CD4-positive, alpha-beta T cell (primary cell): ENCODE measurements at regions not wholly inside any gene's neighbourhood (a gene's known extent, or its start where the extent isn't known, plus 50 kb on each side); places are given as distances from the start of the nearest gene placed in this dataset.

ENCODE experiments used
- ATAC-seq: fragments of 200-7000 bp; cut with Tn5 transposase; one replicate; pipeline ENCODE4 v1.10.0; 2022; ENCODE audit warnings: mild to moderate bottlenecking; ENCODE audit not compliant: poor library complexity
- CTCF ChIA-PET: fragments of 350-600 bp; sonication (Branson Sonifier 250); formaldehyde crosslinking; loops from one replicate; lab custom pipeline; 2021; ENCODE audit warnings: antibody characterized with exemption, inconsistent platforms; lab: Charles Lee
- POLR2A ChIA-PET: fragments of 350-600 bp; sonication (Branson Sonifier 250); formaldehyde crosslinking; loops from one replicate; lab custom pipeline; 2021; ENCODE audit warnings: antibody characterized with exemption, inconsistent platforms; lab: Charles Lee
- DNase-seq, 14 experiments: peaks; one replicate each; pipeline ENCODE4 v3.0.0-alpha.2; 2013 to 2020; ENCODE audit warnings: mixed read lengths in 2 of 14
- H3K27ac ChIP-seq, 2 donors: one replicate each; pipeline versions ENCODE4 v1.5.1 to v1.7.0; 2013; ENCODE audit warnings: low read length in 2 of 2, low read depth in 1 of 2, mild to moderate bottlenecking in 1 of 2
- H3K27me3 ChIP-seq, 2 experiments: 1 replicate in 1 of 2; 2 replicates in 1 of 2; pipeline versions ENCODE4 v1.6.1 to v1.7.0; 2013; ENCODE audit warnings: low read length in 2 of 2, control low read depth in 1 of 2, mild to moderate bottlenecking in 1 of 2, moderate library complexity in 1 of 2; ENCODE audit not compliant: insufficient read depth in 2 of 2, control insufficient read depth in 1 of 2
- H3K36me3 ChIP-seq: one replicate; pipeline ENCODE4 v1.6.1; 2013; ENCODE audit warnings: low read length, control low read depth; ENCODE audit not compliant: insufficient read depth
- H3K4me1 ChIP-seq: one replicate; pipeline ENCODE4 v1.6.1; 2013; ENCODE audit warnings: low read length, control low read depth; ENCODE audit not compliant: insufficient read depth
- H3K4me3 ChIP-seq: one replicate; pipeline ENCODE4 v1.5.1; 2013; ENCODE audit warnings: mild to moderate bottlenecking, low read length, moderate library complexity
- H3K9me3 ChIP-seq, 2 experiments: 1 replicate in 1 of 2; 2 replicates in 1 of 2; pipeline versions ENCODE4 v1.6.1 to v1.7.0; 2013; ENCODE audit warnings: low read length in 2 of 2, mild to moderate bottlenecking in 2 of 2, control low read depth in 1 of 2, moderate library complexity in 1 of 2; ENCODE audit not compliant: control insufficient read depth in 1 of 2, insufficient read depth in 1 of 2
- H3K27ac Mint-ChIP-seq: one replicate; pipeline ENCODE4 v1.8.0; 2020; ENCODE audit warnings: mixed read lengths
- H3K27me3 Mint-ChIP-seq: one replicate; pipeline ENCODE4 v1.8.0; 2021; ENCODE audit warnings: mixed read lengths
- H3K36me3 Mint-ChIP-seq: one replicate; pipeline ENCODE4 v1.8.0; 2021; ENCODE audit warnings: low read depth, mixed read lengths
- H3K4me1 Mint-ChIP-seq: one replicate; pipeline ENCODE4 v1.8.0; 2021; ENCODE audit warnings: low read depth, mixed read lengths
- H3K4me3 Mint-ChIP-seq: one replicate; pipeline ENCODE4 v1.8.0; 2020; ENCODE audit warnings: mild to moderate bottlenecking, mixed read lengths
- H3K9me3 Mint-ChIP-seq: one replicate; pipeline ENCODE4 v1.8.0; 2020; ENCODE audit warnings: mixed read lengths
- CTCF ChIP-seq: fragments of 200-600 bp; IDR thresholded peaks from one replicate; pipeline ENCODE4 v1.8.0; 2022; ENCODE audit warnings: antibody characterized with exemption, mild to moderate bottlenecking
- intact Hi-C, 2 experiments: fragments of 100-400 bp; cut with DNase I in 1 of 2; cut with micrococcal nuclease in 1 of 2; formaldehyde crosslinking; loops; one replicate each; pipeline versions ENCODE4 v1.15.1 to v1.9.0; 2023 to 2025; cut with DNase I, micrococcal nuclease

GRCh38 chr11:70854201-70854600 is 398.2 kb downstream of the SHANK2 start:
- TF ChIP-seq CTCF: no peak
- POLR2A ChIA-PET: no interaction called here
- H3K9me3 Mint-ChIP-seq: no peaks in the 10 kb centered on the region
- intact Hi-C loops: no loop called here
- no peaks in the 10 kb centered on the region for H3K27me3 Mint-ChIP-seq
- CTCF ChIA-PET: no interaction called here
- no peak overlapping the region for H3K4me3 ChIP-seq
- no peak overlapping the region for H3K27ac Mint-ChIP-seq
- no peak for ATAC-seq
- H3K4me3 Mint-ChIP-seq: no peak overlapping the region
- no peak for DNase-seq
- no peak overlapping the region for H3K27ac ChIP-seq
- H3K36me3 Mint-ChIP-seq: no peaks in the 10 kb centered on the region
- H3K4me1 Mint-ChIP-seq: no peaks in the 10 kb centered on the region
- peaks cover 0 to 18% of the 10 kb centered on the region in 2 experiments for H3K9me3 ChIP-seq
- no peaks in the 10 kb centered on the region for H3K4me1 ChIP-seq
- no peaks in the 10 kb centered on the region for H3K36me3 ChIP-seq
- peaks cover 0 to 3% of the 10 kb centered on the region in 2 experiments for H3K27me3 ChIP-seq

- Mint-ChIP-seq H3K4me1 (no peaks in the 10 kb centered on the region), H3K36me3 (no peaks in the 10 kb centered on the region), H3K27me3 (no peaks in the 10 kb centered on the region), H3K9me3 (no peaks in the 10 kb centered on the region), H3K4me3 (no peak overlapping the region), H3K27ac (no peak overlapping the region)
- ChIA-PET POLR2A (no interaction called here), CTCF (no interaction called here)
- TF ChIP-seq CTCF: no peak
- DNase-seq: no peak
- H3K27me3 ChIP-seq: peaks cover 0 to 3% of the 10 kb centered on the region in 2 experiments
- no peaks in the 10 kb centered on the region for H3K36me3 ChIP-seq
- no peak overlapping the region for H3K4me3 ChIP-seq
- H3K27ac ChIP-seq: no peak overlapping the region
- intact Hi-C loops: no loop called here
- H3K4me1 ChIP-seq: no peaks in the 10 kb centered on the region
- peaks cover 0 to 16% of the 10 kb centered on the region in 2 experiments for H3K9me3 ChIP-seq
- no peak for ATAC-seq
These were observed 397.3 kb downstream of the SHANK2 start for GRCh38 chr11:70854901-70855556.

GRCh38 chr11:70857894-70858293 is 394.5 kb downstream of the SHANK2 start:
- Mint-ChIP-seq H3K27me3 (no peaks in the 10 kb centered on the region), H3K9me3 (no peaks in the 10 kb centered on the region), H3K4me3 (no peak overlapping the region), H3K36me3 (no peaks in the 10 kb centered on the region), H3K27ac (no peak overlapping the region), H3K4me1 (no peaks in the 10 kb centered on the region)
- TF ChIP-seq CTCF: no peak
- no peak overlapping the region for H3K4me3 ChIP-seq
- DNase-seq (no peak), ATAC-seq (no peak)
- no peak overlapping the region for H3K27ac ChIP-seq
- H3K4me1 ChIP-seq: no peaks in the 10 kb centered on the region
- intact Hi-C loops: no loop called here
- ChIA-PET CTCF (no interaction called here), POLR2A (no interaction called here)
- no peaks in the 10 kb centered on the region for H3K36me3 ChIP-seq
- H3K9me3 ChIP-seq: peaks cover 0 to 3% of the 10 kb centered on the region in 2 experiments
- peaks cover 0 to 3% of the 10 kb centered on the region in 2 experiments for H3K27me3 ChIP-seq
